Smooth muscle cell (in vitro differentiated cells): ENCODE measurements at regions not wholly inside any gene's neighbourhood (a gene's known extent, or its start where the extent isn't known, plus 50 kb on each side); places are given as distances from the start of the nearest gene placed in this dataset.
"Not testable (repeated sequence)": the region's sequence is repeated elsewhere in the genome, so short reads cannot be mapped to it uniquely, and the experiment has no call there.

Experiments used
- DNase-seq: peaks from one replicate; lab custom pipeline; 2025; ENCODE audit not compliant: unreplicated experiment; lab: John Stamatoyannopoulos, UW
- H2AFZ ChIP-seq: fragments of 200-600 bp; sonication (generic); 2 replicates; pipeline ENCODE4 v1.6.0; 2016; ENCODE audit warnings: antibody characterized with exemption, low read depth, mild to moderate bottlenecking
- H3F3A ChIP-seq: fragments of 200-600 bp; sonication (generic); 2 replicates; pipeline ENCODE4 v1.6.0; 2017; ENCODE audit warnings: antibody characterized with exemption, low read depth
- H3K27ac ChIP-seq: fragments of 200-600 bp; sonication (generic); 2 replicates; pipeline ENCODE4 v1.5.1; 2016; ENCODE audit warnings: low read depth, mild to moderate bottlenecking
- H3K27me3 ChIP-seq: fragments of 200-600 bp; sonication (generic); 2 replicates; pipeline ENCODE4 v1.6.1; 2016; ENCODE audit warnings: low read depth, mild to moderate bottlenecking
- H3K36me3 ChIP-seq: fragments of 200-600 bp; sonication (generic); 2 replicates; pipeline ENCODE4 v1.5.1; 2016; ENCODE audit warnings: low read depth
- H3K4me1 ChIP-seq: fragments of 200-600 bp; sonication (generic); 2 replicates; pipeline ENCODE4 v1.5.1; 2016; ENCODE audit warnings: low read depth
- H3K4me2 ChIP-seq: fragments of 200-600 bp; sonication (generic); 2 replicates; pipeline ENCODE4 v1.6.0; 2016; ENCODE audit warnings: mild to moderate bottlenecking
- H3K4me3 ChIP-seq: fragments of 200-600 bp; sonication (generic); 2 replicates; pipeline ENCODE4 v1.5.1; 2016; ENCODE audit warnings: mild to moderate bottlenecking
- H3K79me2 ChIP-seq: fragments of 200-600 bp; sonication (generic); 2 replicates; pipeline ENCODE4 v1.6.0; 2016; ENCODE audit warnings: low read depth, mild to moderate bottlenecking
- H3K9ac ChIP-seq: fragments of 200-600 bp; sonication (generic); 2 replicates; pipeline ENCODE4 v1.6.0; 2016; ENCODE audit warnings: low read depth
- H3K9me3 ChIP-seq: fragments of 200-600 bp; sonication (generic); replicated peaks from 2 replicates; pipeline ENCODE4 v1.5.1; 2016; ENCODE audit warnings: low read depth
- H4K20me1 ChIP-seq: fragments of 200-600 bp; sonication (generic); 2 replicates; pipeline ENCODE4 v1.6.0; 2016; ENCODE audit warnings: low read depth
- WGBS: methylation state at CpG from one replicate; pipeline ENCODE4 v1.1.7; 2016; ENCODE audit warnings: low lambda C conversion rate; 5-methylcytosine and 5-hydroxymethylcytosine counted together
- TF ChIP-seq, protein P1 (sequence below): fragments of 200-600 bp; sonication (generic); IDR thresholded peaks from 2 replicates; pipeline ENCODE4 v1.5.1; 2017; ENCODE audit warnings: borderline replicate concordance, mild to moderate bottlenecking, antibody characterized with exemption; ENCODE audit not compliant: insufficient read depth, poor library complexity, severe bottlenecking

DNA sequence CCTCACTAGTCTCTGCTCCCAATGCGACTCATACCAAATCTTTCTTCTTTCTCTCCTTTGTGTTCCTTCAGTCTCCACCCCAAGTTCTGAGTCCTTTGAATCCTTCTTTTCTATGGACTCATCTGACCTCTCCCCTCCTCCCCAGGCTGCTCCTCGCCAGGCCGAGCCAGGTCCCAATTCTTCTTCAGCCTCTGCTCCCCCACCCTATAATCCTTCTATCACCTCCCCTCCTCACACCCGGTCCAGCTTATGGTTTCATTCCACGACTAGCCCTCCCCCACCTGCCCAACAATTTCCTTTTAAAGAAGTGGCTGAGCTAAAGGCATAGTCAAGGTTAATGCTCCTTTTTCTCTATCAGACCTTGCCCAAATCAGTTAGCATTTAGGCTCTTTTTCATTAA lies 518.5 kb downstream of the MATN1 start:
- not testable (repeated sequence) for H3K27me3 ChIP-seq, H3K9ac ChIP-seq, H3F3A ChIP-seq, H3K9me3 ChIP-seq, H3K36me3 ChIP-seq, DNase-seq, H3K4me3 ChIP-seq, H3K4me2 ChIP-seq, H3K27ac ChIP-seq, H3K79me2 ChIP-seq, H3K4me1 ChIP-seq, H4K20me1 ChIP-seq, H2AFZ ChIP-seq
- WGBS: 87% methylated on average over 5 of the region's 5 CpGs

DNA sequence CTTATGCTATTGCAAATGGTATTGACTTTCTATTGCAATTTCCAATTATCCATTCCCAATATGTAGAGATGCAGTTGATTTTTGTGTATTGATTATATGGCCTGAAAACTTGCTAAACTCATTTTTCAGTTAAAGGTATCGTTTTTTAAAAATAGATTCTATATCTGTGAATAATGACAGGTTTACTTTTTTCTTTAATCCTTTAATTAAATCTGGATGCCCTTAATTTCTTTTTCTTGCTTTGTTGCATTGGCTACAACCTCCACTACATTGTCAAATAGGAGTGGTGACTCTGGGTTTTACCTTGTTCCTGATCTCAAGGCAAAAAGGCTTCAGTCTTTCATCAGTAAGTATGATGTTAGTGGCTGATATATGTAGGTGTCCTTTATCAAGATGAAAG lies 522.4 kb downstream of the MATN1 start:
- Histone ChIP-seq H2AFZ (no peak overlapping the region), H3K79me2 (no peaks in the 10 kb centered on the region), H3F3A (no peaks in the 10 kb centered on the region), H3K27me3 (peaks cover 4% of the 10 kb centered on the region), H3K4me1 (no peaks in the 10 kb centered on the region), H3K4me2 (no peak overlapping the region), H3K9ac (no peak overlapping the region), H3K4me3 (no peak overlapping the region), H3K9me3 (no peaks in the 10 kb centered on the region), H3K36me3 (no peaks in the 10 kb centered on the region), H3K27ac (no peak overlapping the region), H4K20me1 (no peaks in the 10 kb centered on the region)
- WGBS: 45% methylated on average over 1 of the region's 1 CpG
- no peak for DNase-seq
- TF ChIP-seq, protein P1, sequence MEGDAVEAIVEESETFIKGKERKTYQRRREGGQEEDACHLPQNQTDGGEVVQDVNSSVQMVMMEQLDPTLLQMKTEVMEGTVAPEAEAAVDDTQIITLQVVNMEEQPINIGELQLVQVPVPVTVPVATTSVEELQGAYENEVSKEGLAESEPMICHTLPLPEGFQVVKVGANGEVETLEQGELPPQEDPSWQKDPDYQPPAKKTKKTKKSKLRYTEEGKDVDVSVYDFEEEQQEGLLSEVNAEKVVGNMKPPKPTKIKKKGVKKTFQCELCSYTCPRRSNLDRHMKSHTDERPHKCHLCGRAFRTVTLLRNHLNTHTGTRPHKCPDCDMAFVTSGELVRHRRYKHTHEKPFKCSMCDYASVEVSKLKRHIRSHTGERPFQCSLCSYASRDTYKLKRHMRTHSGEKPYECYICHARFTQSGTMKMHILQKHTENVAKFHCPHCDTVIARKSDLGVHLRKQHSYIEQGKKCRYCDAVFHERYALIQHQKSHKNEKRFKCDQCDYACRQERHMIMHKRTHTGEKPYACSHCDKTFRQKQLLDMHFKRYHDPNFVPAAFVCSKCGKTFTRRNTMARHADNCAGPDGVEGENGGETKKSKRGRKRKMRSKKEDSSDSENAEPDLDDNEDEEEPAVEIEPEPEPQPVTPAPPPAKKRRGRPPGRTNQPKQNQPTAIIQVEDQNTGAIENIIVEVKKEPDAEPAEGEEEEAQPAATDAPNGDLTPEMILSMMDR: no peak

DNA sequence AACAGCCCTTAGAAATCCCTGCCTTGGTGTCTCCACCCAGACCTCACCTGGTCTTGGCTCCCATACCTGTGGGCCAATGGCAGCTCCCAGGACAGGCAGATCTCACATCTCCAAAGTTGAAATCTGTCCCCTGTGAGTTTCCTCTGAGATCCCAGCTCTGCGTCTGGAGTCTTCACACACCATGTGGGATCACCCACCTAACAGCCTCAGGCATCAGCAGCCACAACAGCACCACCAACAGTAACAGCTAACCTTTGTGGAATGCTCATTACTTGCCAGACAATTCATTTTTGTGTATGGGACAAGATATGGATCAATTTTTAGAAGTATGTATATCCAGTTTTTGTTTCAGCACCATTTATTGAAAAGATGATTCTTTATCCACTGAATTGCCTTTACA lies 523.2 kb downstream of the MATN1 start:
- no peak for DNase-seq
- TF ChIP-seq, protein P1: no peak
- no peaks in the 10 kb centered on the region for H4K20me1 ChIP-seq

DNA sequence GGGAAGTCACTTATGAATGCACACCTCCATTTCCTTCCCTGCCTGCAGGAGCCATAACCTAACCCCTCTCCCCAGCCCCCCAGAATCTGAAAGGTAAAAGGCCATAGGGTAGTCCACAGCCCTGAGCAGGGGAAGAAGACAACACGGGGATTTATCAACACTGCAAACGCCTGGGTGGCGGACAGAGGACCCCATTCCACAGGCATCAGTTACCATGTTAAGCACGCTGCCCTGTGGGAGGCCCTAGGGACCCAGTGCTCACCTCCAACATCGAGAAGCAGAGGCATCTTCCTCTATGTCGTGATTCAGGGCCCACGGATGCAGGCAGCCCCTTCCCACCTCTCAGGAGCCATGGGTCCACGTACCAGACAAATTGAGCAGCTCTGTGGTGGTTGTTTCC lies 523.8 kb downstream of the MATN1 start:
- Histone ChIP-seq H3K4me2 (no peak overlapping the region), H3K79me2 (no peaks in the 10 kb centered on the region), H3K4me3 (no peak overlapping the region), H2AFZ (no peak overlapping the region), H3K9me3 (no peaks in the 10 kb centered on the region), H3K9ac (no peak overlapping the region), H3K27me3 (peaks cover 1% of the 10 kb centered on the region), H3K36me3 (no peaks in the 10 kb centered on the region), H3K4me1 (no peaks in the 10 kb centered on the region), H4K20me1 (no peaks in the 10 kb centered on the region), H3F3A (no peaks in the 10 kb centered on the region), H3K27ac (no peak overlapping the region)
- 94% methylated on average over 8 of the region's 8 CpGs for WGBS
- TF ChIP-seq, protein P1: no peak
- no peak for DNase-seq

More for the DNA sequence above, 523.2 kb downstream of the MATN1 start:
- no peaks in the 10 kb centered on the region for H3K36me3 ChIP-seq
- H3K79me2 ChIP-seq: no peaks in the 10 kb centered on the region
- H3K9me3 ChIP-seq: no peaks in the 10 kb centered on the region
- H3K27ac ChIP-seq: no peak overlapping the region
- peaks cover 4% of the 10 kb centered on the region for H3K27me3 ChIP-seq
- no peak overlapping the region for H2AFZ ChIP-seq
- 69% methylated on average over 1 of the region's 1 CpG for WGBS
- no peaks in the 10 kb centered on the region for H3F3A ChIP-seq
- H3K4me2 ChIP-seq: no peak overlapping the region
- no peaks in the 10 kb centered on the region for H3K4me1 ChIP-seq
- no peak overlapping the region for H3K9ac ChIP-seq
- no peak overlapping the region for H3K4me3 ChIP-seq
